Stimulated activated CD8-positive, alpha-beta memory T cell treated with anti-CD3 and anti-CD28 coated beads, Interleukin-4, amount 100 ng/mL, for 48 hours (primary cell): ENCODE measurements at regions not wholly inside any gene's neighbourhood (a gene's known extent, or its start where the extent isn't known, plus 50 kb on each side); places are given as distances from the start of the nearest gene placed in this dataset.

Experiments used
- DNase-seq: peaks from one replicate; pipeline ENCODE4 v3.0.0-alpha.2; 2020

GRCh38 chr7:110336423-110336822 is 754.5 kb upstream of the LRRN3 start:
- no peak for DNase-seq

GRCh38 chr7:110337646-110338045 is 753.3 kb upstream of the LRRN3 start:
- DNase-seq = no peak

- no peak for DNase-seq
Observed at GRCh38 chr7:110347081-110347480, 743.8 kb upstream of the LRRN3 start.

DNA sequence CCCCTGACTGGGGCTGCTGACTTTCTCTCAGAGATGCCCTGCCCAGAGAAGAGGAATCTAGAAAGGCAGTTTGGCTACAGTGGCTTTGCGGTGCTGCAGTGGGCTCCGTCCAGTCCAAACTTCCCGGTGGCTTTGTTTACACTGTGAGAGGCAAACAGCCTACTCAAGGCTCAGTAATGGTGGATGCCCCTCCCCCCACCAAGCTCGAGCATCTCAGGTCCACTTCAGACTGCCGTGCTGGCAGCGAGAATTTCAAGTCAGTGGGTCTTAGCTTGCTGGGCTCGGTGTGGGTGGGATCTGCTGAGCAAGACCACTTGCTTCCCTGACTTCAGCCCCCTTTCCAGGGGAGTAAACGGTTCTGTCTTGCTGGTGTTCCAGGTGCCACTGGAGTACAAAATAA is 734.5 kb upstream of the LRRN3 start:
- DNase-seq = no peak

GRCh38 chr7:110358028-110358427 is 732.9 kb upstream of the LRRN3 start:
- no peak for DNase-seq

DNA sequence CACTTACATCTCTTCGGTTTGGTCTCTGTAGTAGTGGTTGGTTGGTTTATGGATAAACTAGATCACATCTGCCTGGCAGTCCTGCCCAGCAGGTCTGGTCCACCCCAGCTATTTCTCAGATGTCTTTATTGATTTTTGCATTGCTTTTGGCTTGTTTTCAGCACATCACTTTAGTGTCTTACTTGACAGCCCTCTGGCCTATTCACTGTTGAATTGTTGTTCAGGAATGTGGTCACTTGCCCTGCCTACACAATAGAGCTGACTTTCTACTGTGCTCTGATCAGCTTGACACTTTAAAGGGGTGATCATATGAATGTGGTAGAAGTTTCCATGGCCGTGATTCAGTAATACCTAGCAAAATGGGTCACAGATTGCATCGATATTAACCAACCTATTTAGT is 719.2 kb upstream of the LRRN3 start:
- DNase-seq = no peak

DNA sequence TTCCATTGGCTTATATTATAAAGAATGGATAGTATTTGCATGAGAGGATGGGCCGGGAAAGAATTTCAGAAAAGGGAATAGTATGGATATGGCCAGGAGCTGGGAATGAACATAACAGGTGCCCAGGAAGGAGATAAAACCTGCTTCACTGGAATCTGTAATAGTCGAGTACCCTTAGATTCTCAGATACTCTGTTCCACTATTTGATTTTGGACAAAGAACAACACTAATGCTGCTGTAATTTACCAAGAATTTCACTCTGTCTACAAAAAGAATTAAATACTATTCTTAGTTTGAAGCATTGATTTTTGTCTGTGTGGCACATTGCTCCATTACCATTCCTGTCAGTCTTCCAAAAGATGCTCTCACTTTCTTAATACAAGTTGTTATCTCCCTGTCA is 718.2 kb upstream of the LRRN3 start:
- DNase-seq = no peak

DNA sequence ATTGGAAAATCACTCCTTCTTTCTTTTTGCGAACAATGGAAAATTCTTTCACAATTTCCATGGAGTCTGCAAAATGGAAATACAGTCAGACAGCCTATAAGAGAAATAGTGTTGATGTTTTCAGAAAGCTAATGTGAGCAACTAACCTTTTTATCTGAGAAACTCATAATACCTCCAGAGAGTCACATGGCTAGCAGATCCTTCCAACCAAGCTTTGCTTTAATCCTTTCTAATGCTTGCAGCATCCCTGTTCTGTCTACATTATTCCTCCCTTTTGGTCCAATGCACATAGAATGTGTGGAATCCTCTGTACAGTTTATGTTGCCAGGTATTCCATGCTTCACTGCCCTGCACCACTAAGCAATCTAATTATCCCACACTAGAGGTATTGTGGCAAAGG is 717.5 kb upstream of the LRRN3 start:
- DNase-seq = no peak

DNA sequence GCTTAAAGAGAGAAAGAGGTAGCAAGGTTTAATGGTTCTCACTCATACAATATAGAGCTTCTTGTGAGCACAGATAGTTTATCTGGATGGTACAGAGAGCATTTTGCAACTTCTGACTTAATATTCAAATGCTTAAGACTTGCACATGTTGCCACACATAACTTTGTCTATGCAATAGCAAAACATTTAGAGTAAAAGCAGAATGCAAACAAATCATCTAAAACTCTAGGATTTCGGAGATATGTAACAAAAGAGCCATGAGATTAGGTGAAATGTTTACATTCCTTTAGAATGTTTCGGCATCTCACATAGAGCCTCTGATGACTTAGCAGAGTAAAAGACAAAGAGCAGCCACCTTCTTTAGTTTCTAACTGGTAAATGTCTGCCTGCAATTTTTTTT is 717.1 kb upstream of the LRRN3 start:
- DNase-seq = no peak

DNA sequence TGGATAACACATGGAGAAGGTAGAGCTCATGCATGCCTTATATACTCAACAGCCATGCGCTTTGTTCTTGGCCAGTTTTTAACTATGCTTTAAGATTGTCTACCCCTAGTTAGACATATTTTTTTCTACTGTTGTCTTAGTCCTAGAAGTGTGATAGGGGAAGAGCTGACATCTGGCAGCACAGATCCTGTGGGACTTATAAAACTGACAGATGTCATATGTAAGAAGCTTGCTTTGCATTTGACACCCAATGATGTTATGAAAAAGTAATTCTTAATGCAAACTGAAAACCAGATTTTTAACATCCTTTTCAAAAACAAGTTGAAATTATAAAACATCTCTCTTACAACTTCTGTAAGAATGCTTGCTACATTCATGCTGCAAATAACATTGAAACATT is 715.9 kb upstream of the LRRN3 start:
- DNase-seq = no peak

GRCh38 chr7:110382736-110383135 is 708.2 kb upstream of the LRRN3 start:
- DNase-seq = no peak

DNA sequence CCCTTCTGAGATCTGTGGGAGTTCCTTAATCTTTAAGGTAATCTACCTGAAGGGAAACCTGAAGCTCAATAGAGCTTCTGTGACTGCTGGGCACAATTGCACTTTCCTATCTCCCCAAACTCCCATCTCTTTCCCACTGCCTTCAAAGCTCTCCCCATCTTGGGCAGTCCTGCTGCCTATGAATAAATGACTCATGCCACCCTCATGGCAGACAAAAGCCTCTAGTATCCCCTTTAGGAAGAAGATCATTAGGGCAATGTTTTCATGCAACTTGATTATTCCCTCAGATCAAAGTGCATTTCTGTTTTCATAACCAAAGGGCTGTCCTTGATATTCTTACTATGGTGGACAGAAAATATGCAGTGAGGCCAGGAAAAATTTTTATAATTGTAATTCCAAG is 704.9 kb upstream of the LRRN3 start:
- DNase-seq = no peak

- no peak for DNase-seq
Observed at GRCh38 chr7:110386913-110387312, 704.0 kb upstream of the LRRN3 start.

DNA sequence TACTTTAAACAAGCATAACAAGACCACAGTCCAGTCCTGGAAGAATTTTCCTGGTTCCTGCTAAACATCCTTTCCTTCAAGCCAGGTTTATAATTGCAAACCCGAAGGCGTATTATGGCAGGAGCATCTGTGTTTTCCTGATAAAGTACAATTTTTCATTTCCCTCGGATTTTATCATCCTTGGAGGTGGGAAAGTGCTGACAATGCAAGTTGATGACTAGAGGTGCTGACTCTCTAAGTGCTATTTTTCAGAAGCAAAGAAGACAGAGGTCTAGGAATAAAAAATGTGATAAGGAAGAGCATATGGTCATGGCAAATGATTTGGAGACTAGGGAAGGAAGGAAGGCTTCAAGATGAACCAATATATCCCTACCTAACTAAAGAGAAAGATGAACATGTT is 703.2 kb upstream of the LRRN3 start:
- DNase-seq = no peak

GRCh38 chr7:110388457-110388856 is 702.5 kb upstream of the LRRN3 start:
- no peak for DNase-seq

DNA sequence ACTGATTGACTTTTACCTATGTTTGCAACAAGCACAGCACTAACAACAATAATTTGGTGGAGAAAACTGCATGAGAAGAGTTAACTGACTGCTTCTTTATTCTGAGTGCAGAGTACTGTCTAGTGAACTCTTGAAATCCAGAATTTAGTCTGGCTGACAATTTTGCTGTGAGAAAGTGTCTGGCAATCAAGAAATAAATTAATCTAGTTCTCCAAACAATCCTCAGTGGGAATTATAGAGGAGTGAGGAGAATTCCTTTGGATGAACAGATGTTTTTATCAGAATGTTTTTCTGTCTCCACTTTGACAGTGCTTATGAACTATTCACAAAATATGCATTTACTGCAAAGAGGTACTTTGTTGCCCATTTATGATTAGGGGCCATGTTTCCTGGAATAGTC is 694.9 kb upstream of the LRRN3 start:
- DNase-seq = no peak

DNA sequence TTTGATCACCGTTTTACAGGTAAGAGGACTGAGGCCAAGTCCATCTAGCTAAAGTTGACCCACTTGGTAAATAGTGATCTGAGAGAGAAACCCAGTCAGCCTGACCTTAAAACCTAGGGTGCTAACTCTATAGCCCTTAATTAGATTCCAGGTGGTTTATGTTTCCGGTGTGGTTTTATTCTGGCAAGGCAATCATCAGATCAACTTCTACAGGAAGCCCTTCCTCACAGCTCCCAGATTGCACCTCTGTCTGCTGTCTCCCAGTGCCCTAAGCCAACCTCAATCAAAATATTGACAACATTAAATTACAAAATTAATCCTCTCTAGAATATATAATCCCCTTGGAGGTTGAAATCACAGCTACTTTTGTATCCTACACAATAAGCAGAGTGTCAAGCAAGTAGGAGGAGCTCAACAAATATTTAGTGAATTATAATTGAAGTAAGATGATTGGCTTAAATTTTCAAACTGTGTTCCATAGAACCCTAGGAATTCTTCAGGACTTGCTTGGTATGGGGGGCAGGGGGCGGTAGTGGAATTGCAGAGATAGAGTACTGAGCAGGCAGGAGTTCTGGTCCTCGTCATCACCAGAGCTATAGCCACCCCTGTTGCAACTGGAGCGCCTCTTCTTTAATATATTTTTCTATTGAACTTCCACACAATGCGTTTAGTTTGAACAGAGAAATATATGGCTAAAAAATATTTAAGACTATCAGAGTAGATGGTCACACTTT is 692.8 kb upstream of the LRRN3 start:
- no peak for DNase-seq

- DNase-seq = no peak
Observed at GRCh38 chr7:110399421-110399820, 691.5 kb upstream of the LRRN3 start.

GRCh38 chr7:110400411-110400810 is 690.5 kb upstream of the LRRN3 start:
- no peak for DNase-seq

DNA sequence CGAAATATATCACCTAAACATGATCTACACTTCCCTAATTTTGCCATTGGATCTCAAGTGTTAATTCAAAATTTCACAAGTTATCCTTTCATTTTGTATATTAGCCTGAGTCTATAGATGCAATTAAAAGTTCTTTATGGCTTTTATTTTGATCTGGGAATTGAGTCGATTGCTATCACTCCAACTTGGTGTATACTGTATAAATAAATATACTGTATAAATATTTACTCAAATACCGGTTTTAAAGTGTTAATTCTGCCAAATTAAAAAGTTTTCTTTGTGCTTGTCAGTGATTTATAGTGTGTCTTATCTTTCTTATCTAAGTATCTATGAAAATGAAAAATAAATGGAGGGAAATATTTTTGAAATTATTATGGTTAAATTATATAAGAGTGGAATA is 683.7 kb upstream of the LRRN3 start:
- DNase-seq = no peak

GRCh38 chr7:110407706-110408105 is 683.2 kb upstream of the LRRN3 start:
- no peak for DNase-seq

- DNase-seq = no peak
Observed at GRCh38 chr7:110412614-110413013, 678.3 kb upstream of the LRRN3 start.

DNA sequence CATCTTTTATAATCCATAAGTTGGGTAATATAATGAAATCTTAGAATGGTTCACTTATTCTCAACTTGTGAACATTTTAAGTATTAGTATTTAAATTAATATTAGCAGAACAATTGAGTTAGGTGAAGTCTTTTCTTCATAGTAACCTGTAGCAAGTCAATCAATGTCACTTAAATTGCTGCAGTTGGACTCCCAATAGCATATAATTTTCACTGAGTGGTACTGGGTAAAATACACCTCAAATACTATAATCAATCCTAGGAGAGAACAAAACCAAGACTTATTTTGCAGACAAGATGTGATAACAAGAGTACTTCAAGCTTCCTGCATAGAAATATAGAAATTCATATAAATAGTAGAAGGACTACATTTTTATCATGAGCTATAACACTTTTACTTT is 677.9 kb upstream of the LRRN3 start:
- DNase-seq = no peak

GRCh38 chr7:110417611-110418010 is 673.3 kb upstream of the LRRN3 start:
- DNase-seq = no peak

GRCh38 chr7:110418659-110419280 is 672.2 kb upstream of the LRRN3 start:
- DNase-seq = no peak
